ENCODE measurements at regions not wholly inside any gene's neighbourhood (a gene's known extent, or its start where the extent isn't known, plus 50 kb on each side); places are given as distances from the start of the nearest gene placed in this dataset.

DNA sequence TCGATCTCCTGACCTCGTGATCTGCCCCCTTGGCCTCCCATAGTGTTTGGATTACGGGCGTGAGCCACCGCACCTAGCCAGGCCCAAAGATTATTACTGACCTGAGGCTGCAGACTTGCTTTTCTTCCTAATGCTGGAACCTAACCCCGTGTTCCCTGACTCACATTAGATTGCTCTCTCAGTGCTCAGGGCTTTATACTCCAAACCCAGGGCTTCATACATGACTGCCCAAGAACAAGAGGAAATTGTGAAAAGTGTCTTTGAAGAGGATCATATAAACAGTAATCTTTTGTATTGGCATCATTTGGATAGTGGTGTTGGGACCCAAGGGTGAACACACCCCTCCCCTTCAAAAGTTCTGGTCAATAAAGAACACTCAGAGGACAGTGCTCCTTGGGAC, 233.3 kb upstream of the TAS2R1 start:
- no peak for DNase-seq (ENCODE audit: low read depth in 1 of 2, low spot score in 1 of 2)
- Histone ChIP-seq H3K27ac (no peak overlapping the region), H3K4me3 (no peak overlapping the region), H3K9me3 (peaks cover 23% of the 10 kb centered on the region; the same call in 2 of the 3 replicates), H3K4me2 (no peak overlapping the region), H3K4me1 (no peaks in the 10 kb centered on the region)
- no peak for TF ChIP-seq KDM5A (IDR thresholded peaks at IDR 0.05)
- TF ChIP-seq NFE2L2 (conservative IDR thresholded peaks at IDR 0.05; ENCODE audit: low read length) = no peak
- TF ChIP-seq POLR2AphosphoS2 (conservative IDR thresholded peaks at IDR 0.05; ENCODE audit: low read length) = no peak
- TF ChIP-seq FOXS1 (CRISPR knock-in tag; IDR thresholded peaks at IDR 0.05) = no peak
- TF ChIP-seq, protein P1, sequence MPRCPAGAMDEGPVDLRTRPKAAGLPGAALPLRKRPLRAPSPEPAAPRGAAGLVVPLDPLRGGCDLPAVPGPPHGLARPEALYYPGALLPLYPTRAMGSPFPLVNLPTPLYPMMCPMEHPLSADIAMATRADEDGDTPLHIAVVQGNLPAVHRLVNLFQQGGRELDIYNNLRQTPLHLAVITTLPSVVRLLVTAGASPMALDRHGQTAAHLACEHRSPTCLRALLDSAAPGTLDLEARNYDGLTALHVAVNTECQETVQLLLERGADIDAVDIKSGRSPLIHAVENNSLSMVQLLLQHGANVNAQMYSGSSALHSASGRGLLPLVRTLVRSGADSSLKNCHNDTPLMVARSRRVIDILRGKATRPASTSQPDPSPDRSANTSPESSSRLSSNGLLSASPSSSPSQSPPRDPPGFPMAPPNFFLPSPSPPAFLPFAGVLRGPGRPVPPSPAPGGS (IDR thresholded peaks at IDR 0.05) = no peak
- TF ChIP-seq, protein P2, sequence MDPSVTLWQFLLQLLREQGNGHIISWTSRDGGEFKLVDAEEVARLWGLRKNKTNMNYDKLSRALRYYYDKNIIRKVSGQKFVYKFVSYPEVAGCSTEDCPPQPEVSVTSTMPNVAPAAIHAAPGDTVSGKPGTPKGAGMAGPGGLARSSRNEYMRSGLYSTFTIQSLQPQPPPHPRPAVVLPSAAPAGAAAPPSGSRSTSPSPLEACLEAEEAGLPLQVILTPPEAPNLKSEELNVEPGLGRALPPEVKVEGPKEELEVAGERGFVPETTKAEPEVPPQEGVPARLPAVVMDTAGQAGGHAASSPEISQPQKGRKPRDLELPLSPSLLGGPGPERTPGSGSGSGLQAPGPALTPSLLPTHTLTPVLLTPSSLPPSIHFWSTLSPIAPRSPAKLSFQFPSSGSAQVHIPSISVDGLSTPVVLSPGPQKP (IDR thresholded peaks at IDR 0.05; ENCODE audit: low read depth, low read length) = no peak
- TF ChIP-seq PHF8 (IDR thresholded peaks at IDR 0.05; ENCODE audit: borderline replicate concordance, low read depth) = no peak
- TF ChIP-seq HOXA7 (CRISPR knock-in tag; IDR thresholded peaks at IDR 0.05) = no peak
- no peak for TF ChIP-seq BHLHE40 (IDR thresholded peaks at IDR 0.05; ENCODE audit: low read depth, low read length)
- no peak for TF ChIP-seq SMC3 (IDR thresholded peaks at IDR 0.05)
- no peak for TF ChIP-seq MAZ (IDR thresholded peaks at IDR 0.05; ENCODE audit: borderline replicate concordance, low read depth, low read length)
- TF ChIP-seq FOSL2 (IDR thresholded peaks at IDR 0.05) = no peak
- TF ChIP-seq FOSL2 (CRISPR knock-in tag; IDR thresholded peaks at IDR 0.05) = no peak
- FAIRE-seq = no peak
- POLR2A ChIA-PET = no interaction called here
- CTCF ChIA-PET = no interaction called here
- WGBS (ENCODE audit: missing lambda C conversion rate) = 21% methylated on average over 6 of the region's 6 CpGs
- no peak for ATAC-seq

DNA sequence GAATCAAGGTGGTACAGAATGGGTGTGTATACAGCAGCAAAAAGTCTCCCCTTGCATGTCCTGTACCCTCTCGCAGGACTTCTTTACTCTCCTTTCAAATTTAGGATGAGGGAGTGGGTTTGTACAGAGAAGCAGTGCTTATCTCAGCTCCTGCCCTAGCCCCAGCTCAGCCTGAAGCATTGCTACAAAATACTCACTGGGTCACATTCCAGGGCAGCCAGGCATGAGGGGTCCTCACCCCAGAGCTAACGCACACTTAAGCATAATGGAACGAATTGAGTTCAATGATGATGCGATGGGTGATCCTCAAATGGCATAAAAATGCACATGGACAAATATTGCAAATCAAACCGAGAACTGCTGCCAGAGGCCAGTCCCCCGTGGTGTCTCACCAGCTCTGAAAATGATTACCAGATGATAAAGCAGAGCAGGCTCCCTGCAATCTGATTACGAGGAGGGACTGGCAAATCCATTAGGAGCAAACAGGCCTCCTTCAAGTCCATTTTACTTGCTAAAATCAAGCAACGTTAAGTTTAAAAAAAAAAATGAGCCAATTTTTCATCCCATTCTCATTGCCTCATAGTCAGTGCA, 231.6 kb upstream of the TAS2R1 start:
- ChIA-PET CTCF (no interaction called here), POLR2A (no interaction called here)
- no peaks in the 10 kb centered on the region for H3K4me1 ChIP-seq
- peaks cover 18% of the 10 kb centered on the region; the same call in 2 of the 3 replicates for H3K9me3 ChIP-seq
- TF ChIP-seq BHLHE40 (IDR thresholded peaks at IDR 0.05; ENCODE audit: low read depth, low read length) (no peak), TFCP2L1 (CRISPR knock-in tag; IDR thresholded peaks at IDR 0.05) (no peak), FOSL2 (IDR thresholded peaks at IDR 0.05) (no peak), FOSL2 (CRISPR knock-in tag; IDR thresholded peaks at IDR 0.05) (no peak), KDM1A (IDR thresholded peaks at IDR 0.05; ENCODE audit: low read depth) (no peak), RFX5 (IDR thresholded peaks at IDR 0.05) (no peak)
- TF ChIP-seq, protein P3, sequence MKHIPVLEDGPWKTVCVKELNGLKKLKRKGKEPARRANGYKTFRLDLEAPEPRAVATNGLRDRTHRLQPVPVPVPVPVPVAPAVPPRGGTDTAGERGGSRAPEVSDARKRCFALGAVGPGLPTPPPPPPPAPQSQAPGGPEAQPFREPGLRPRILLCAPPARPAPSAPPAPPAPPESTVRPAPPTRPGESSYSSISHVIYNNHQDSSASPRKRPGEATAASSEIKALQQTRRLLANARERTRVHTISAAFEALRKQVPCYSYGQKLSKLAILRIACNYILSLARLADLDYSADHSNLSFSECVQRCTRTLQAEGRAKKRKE (CRISPR knock-in tag; IDR thresholded peaks at IDR 0.05; ENCODE audit: low read depth) = no peak
- TF ChIP-seq, protein P4, sequence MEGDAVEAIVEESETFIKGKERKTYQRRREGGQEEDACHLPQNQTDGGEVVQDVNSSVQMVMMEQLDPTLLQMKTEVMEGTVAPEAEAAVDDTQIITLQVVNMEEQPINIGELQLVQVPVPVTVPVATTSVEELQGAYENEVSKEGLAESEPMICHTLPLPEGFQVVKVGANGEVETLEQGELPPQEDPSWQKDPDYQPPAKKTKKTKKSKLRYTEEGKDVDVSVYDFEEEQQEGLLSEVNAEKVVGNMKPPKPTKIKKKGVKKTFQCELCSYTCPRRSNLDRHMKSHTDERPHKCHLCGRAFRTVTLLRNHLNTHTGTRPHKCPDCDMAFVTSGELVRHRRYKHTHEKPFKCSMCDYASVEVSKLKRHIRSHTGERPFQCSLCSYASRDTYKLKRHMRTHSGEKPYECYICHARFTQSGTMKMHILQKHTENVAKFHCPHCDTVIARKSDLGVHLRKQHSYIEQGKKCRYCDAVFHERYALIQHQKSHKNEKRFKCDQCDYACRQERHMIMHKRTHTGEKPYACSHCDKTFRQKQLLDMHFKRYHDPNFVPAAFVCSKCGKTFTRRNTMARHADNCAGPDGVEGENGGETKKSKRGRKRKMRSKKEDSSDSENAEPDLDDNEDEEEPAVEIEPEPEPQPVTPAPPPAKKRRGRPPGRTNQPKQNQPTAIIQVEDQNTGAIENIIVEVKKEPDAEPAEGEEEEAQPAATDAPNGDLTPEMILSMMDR (IDR thresholded peaks at IDR 0.05) = no peak
- no peak overlapping the region for H3K27ac ChIP-seq
- ATAC-seq (no peak), DNase-seq (ENCODE audit: low read depth in 1 of 2, low spot score in 1 of 2) (no peak), FAIRE-seq (no peak)
- H3K4me2 ChIP-seq = no peak overlapping the region
- WGBS (ENCODE audit: missing lambda C conversion rate) = 12% methylated on average over 8 of the region's 8 CpGs
- H3K4me3 ChIP-seq = no peak overlapping the region

DNA sequence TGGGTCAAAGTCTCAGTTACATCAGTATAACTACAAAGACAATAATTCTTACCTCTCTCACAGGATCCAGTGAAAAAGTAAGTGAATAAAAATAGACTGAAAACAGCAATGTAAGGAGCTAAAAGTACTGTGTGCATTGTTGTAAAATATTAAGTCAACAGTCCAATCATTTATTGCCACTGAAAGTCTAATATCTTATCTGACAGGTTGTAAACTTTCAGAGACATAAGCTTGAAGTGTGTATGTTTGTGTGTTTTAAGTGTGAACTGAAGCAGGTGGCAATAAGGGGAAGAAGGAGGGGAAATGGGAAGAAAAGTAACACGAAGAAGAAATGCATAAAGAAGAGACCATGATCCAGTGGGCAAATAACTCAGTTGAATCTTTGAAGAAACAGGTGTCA, 229.7 kb upstream of the TAS2R1 start:
- Histone ChIP-seq H3K9me3 (peaks cover 2% of the 10 kb centered on the region; the same call in 2 of the 3 replicates), H3K4me2 (no peak overlapping the region), H3K4me1 (no peaks in the 10 kb centered on the region), H3K27ac (no peak overlapping the region), H3K4me3 (no peak overlapping the region)
- ChIA-PET POLR2A (no interaction called here), CTCF (interaction anchor here (1.0 to 1.6 kb wide), 2 partner anchors 13 to 286 kb away, joined by 3 to 6 read pairs; no protein-coding TSS in a partner anchor)
- DNase-seq (ENCODE audit: low read depth in 1 of 2, low spot score in 1 of 2) (no peak), ATAC-seq (no peak), FAIRE-seq (no peak)
- WGBS (ENCODE audit: missing lambda C conversion rate) = 0% methylated on average over 1 of the region's 1 CpG
- TF ChIP-seq KDM5A (IDR thresholded peaks at IDR 0.05) (no peak), SMC3 (IDR thresholded peaks at IDR 0.05) (no peak), POLR2AphosphoS2 (conservative IDR thresholded peaks at IDR 0.05; ENCODE audit: low read length) (no peak), NFE2L2 (conservative IDR thresholded peaks at IDR 0.05; ENCODE audit: low read length) (no peak), POLR2A (IDR thresholded peaks at IDR 0.05; ENCODE audit: low read length) (no peak), ZC3H11A (IDR thresholded peaks at IDR 0.05) (no peak), ZNF302 (CRISPR knock-in tag; IDR thresholded peaks at IDR 0.05) (no peak), NR3C1 (IDR thresholded peaks at IDR 0.05) (no peak), RFX5 (IDR thresholded peaks at IDR 0.05) (no peak)
- TF ChIP-seq, protein P5, sequence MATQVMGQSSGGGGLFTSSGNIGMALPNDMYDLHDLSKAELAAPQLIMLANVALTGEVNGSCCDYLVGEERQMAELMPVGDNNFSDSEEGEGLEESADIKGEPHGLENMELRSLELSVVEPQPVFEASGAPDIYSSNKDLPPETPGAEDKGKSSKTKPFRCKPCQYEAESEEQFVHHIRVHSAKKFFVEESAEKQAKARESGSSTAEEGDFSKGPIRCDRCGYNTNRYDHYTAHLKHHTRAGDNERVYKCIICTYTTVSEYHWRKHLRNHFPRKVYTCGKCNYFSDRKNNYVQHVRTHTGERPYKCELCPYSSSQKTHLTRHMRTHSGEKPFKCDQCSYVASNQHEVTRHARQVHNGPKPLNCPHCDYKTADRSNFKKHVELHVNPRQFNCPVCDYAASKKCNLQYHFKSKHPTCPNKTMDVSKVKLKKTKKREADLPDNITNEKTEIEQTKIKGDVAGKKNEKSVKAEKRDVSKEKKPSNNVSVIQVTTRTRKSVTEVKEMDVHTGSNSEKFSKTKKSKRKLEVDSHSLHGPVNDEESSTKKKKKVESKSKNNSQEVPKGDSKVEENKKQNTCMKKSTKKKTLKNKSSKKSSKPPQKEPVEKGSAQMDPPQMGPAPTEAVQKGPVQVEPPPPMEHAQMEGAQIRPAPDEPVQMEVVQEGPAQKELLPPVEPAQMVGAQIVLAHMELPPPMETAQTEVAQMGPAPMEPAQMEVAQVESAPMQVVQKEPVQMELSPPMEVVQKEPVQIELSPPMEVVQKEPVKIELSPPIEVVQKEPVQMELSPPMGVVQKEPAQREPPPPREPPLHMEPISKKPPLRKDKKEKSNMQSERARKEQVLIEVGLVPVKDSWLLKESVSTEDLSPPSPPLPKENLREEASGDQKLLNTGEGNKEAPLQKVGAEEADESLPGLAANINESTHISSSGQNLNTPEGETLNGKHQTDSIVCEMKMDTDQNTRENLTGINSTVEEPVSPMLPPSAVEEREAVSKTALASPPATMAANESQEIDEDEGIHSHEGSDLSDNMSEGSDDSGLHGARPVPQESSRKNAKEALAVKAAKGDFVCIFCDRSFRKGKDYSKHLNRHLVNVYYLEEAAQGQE (IDR thresholded peaks at IDR 0.05) = no peak
- TF ChIP-seq, protein P3 (CRISPR knock-in tag; IDR thresholded peaks at IDR 0.05; ENCODE audit: low read depth) = no peak
- TF ChIP-seq, protein P6, sequence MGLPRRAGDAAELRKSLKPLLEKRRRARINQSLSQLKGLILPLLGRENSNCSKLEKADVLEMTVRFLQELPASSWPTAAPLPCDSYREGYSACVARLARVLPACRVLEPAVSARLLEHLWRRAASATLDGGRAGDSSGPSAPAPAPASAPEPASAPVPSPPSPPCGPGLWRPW (IDR thresholded peaks at IDR 0.05) = no peak
